Dedifferentiated amniotic fluid mesenchymal stem cell (primary cell): ENCODE measurements at regions not wholly inside any gene's neighbourhood (a gene's known extent, or its start where the extent isn't known, plus 50 kb on each side); places are given as distances from the start of the nearest gene placed in this dataset.
"Not testable (repeated sequence)": the region's sequence is repeated elsewhere in the genome, so short reads cannot be mapped to it uniquely, and the experiment has no call there.

ENCODE experiments used
- DNase-seq: peaks from one replicate; pipeline ENCODE4 v3.0.0-alpha.2; 2016; ENCODE audit errors: extremely low spot score

GRCh38 chr5:124894541-124894940 is 148.1 kb upstream of the ZNF608 start:
- DNase-seq, result no peak

- no peak for DNase-seq
Observed at GRCh38 chr5:124895236-124895635, 148.8 kb upstream of the ZNF608 start.

- DNase-seq, result no peak
Observed at GRCh38 chr5:124901081-124901480, 154.6 kb upstream of the ZNF608 start.

GRCh38 chr5:124902097-124902821 is 155.8 kb upstream of the ZNF608 start:
- no peak for DNase-seq

GRCh38 chr5:124905256-124906130 is 159.1 kb upstream of the ZNF608 start:
- DNase-seq, result no peak

- DNase-seq, result peak; percentile 54
Observed at GRCh38 chr5:124906339-124907097, 160.1 kb upstream of the ZNF608 start.

- no peak for DNase-seq
Observed at GRCh38 chr5:124907098-124907644, 160.7 kb upstream of the ZNF608 start.

GRCh38 chr5:124908581-124909451 is 162.4 kb upstream of the ZNF608 start:
- DNase-seq, result no peak

- no peak for DNase-seq
Observed at GRCh38 chr5:124909734-124910133, 163.3 kb upstream of the ZNF608 start.

- DNase-seq, result no peak
Observed at GRCh38 chr5:124910354-124911016, 164.0 kb upstream of the ZNF608 start.

GRCh38 chr5:124912638-124913328 is 166.3 kb upstream of the ZNF608 start:
- DNase-seq, result no peak

GRCh38 chr5:124913329-124913653 is 166.9 kb upstream of the ZNF608 start:
- DNase-seq, result no peak

GRCh38 chr5:124916313-124916712 is 169.9 kb upstream of the ZNF608 start:
- not testable (repeated sequence) for DNase-seq

GRCh38 chr5:124918618-124919017 is 172.2 kb upstream of the ZNF608 start:
- DNase-seq, result no peak

GRCh38 chr5:124919076-124919475 is 172.6 kb upstream of the ZNF608 start:
- no peak for DNase-seq

GRCh38 chr5:124919747-124920525 is 173.5 kb upstream of the ZNF608 start:
- DNase-seq, result no peak

- DNase-seq, result no peak
Observed at GRCh38 chr5:124920909-124921666, 174.6 kb upstream of the ZNF608 start.

GRCh38 chr5:124921694-124922093 is 175.3 kb upstream of the ZNF608 start:
- DNase-seq, result no peak
